NCI-H2171 (cell line): ENCODE measurements at regions not wholly inside any gene's neighbourhood (a gene's known extent, or its start where the extent isn't known, plus 50 kb on each side); places are given as distances from the start of the nearest gene placed in this dataset.

ENCODE experiments used
- DNase-seq: peaks from one replicate; lab custom pipeline; 2025; lab: John Stamatoyannopoulos, UW

DNA sequence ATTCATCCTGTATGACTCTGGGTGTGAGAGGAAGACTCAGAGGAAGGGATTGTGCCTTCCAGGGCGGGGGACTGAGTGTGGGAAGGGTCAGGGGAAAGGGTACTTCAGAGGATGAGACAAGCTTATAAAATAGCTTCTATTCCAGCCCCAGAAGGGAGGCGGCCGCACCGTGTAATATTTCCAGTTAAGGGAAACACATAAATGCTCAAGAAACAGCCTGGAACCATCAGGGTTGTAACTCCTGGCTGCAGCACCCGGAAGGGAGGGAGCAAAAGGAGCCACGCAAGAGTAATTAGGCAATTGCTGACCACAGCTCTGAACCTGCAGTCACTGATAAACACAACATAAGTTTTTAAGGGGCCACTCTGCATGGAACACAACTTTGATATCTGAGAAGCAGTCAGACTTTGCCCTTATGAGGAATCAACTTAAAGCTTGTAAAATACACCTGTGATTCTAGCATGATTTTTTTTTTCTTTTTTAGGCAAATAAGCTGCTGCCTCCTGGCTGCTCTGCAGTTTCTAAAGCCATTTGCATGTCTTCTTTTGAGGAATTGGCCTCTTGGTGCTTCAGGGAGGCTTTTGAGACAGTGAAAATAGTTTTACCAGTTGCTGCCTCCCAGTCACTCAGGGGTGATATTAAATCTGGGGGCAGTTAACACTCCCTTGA is 382.7 kb downstream of the ENC1 start:
- DNase-seq, result no peak

DNA sequence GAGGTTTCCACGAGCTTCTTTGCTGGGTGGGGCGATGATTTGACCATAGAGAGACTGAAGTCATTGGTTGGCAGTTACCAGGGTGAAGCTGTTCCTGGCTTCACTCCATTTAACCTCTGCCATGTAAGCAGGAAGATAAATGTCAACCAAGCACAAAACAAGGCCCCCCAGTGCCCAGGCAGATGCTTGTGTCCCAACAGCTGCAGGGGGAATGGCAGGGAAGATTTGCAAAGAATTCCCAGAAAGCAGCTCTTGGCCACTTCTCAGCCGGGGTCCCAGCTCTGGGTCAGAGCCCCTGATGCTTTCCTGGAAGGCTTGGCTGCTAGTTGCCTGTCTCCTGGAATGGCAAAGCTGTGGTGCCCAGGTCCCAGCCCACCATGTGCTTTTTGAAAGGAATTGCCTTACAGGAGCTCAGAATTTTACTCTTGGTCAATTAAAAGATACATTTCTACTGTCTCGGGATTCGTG is 383.4 kb downstream of the ENC1 start:
- DNase-seq, result no peak

DNA sequence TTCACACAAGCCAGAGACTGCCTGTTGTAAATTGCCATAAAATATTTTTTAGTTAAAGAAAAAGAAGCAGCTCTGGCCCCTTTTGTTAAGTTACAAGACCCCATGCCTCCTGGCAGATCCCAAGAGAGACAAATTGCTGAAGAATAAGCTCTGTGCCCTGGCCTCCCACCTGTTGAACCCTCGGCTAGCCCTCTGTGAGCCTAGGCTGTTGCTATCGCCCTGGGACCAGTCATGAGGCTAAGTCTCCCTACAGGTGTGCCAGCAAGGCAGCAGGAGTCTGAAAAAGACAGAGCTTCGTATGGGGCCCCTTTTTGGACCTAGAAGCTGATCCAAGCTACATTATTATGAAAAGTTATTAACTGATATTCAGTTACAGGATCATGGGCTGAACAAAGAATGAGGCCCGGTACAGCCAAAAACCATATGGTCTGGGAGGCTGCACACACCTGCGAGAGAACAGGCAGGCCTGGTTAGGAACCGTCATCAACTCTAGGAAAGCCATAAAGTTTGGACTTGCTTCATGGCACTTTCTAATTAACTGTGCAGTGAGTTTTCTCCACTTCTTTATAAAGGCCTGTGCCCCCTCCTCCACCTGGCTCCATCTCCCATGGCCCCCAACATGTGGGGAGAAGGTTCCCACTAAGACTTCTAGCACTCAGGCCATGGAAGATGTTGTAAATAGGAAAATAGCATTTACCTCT is 384.7 kb downstream of the ENC1 start:
- DNase-seq, result no peak

DNA sequence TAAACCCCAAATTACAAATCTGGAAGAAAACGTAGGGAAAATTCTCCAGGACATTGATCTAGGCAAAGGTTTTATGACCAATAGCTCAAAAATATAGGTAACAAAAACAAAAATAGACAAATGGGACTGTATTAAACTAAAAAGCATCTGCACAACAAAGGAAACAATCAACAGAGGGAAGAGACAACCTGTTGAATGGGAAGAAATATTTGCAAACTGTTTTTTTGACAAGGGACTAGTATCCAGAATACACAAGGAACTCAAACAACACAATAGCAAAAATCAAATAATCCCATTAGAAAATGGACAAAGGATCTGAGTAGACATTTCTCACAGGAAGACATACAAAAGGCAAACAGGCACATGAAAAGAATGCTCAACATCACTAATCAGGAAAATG is 386.3 kb downstream of the ENC1 start:
- DNase-seq, result no peak

DNA sequence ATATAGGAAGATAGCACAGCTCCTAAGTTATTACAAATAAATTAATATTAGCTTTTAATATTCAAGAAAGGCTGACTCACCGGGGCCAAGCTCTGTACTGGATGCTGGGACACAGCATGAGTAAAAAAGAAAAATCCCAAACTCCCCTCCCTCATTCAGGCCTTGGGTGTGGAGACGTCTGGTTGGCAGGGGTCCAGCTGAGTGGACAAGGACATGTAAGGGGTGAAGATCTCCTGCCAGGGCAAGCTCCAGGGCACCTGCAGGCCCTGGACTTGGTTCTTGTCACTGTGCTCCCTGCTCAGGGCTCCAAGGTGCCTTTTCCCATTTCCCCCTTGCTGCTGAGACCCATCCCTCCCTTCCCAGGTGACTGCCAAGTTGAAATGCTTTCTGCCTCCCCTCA is 388.5 kb downstream of the ENC1 start:
- DNase-seq, result no peak

DNA sequence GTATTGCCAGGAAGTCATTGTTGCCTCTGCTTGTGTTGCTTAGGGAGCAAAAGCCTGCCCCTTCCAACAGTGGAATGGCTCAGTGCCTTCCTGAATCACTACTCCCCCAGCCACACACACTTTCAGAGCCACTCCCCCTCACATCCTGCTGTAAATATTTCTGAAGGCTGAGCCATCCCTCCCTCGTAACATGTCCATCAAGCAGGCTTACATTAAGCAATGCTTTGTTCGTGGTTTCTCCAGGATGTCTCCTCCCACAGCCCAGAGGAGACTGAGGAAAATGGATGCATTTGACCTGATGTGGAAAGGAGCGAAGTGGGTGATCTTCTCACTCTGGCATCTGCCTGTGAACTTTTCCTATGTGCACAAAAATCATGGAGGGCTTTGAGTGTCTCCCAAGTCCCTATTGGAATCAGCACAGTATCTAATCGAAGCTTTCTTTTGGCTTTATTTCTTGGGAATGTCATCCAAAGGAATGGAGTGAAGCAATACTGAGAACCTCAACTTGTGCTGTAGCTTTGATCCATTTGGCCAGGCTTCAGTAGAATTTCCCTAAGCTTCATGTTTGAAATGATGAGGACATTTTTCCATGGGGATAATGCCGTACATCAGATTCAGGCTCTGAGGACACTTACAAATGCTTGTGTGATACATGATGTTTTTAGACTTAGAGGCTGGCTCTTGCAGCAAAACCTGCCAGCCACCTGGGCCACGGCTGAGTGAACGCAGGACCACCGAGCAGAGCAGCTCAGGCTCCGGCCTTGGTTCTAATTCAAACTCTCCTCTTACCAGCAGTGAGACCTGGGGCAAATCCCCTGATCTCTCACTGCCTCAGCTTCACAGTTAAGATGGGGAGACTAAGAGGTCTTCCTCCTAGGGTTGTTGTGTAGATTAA is 389.1 kb downstream of the ENC1 start:
- no peak for DNase-seq

DNA sequence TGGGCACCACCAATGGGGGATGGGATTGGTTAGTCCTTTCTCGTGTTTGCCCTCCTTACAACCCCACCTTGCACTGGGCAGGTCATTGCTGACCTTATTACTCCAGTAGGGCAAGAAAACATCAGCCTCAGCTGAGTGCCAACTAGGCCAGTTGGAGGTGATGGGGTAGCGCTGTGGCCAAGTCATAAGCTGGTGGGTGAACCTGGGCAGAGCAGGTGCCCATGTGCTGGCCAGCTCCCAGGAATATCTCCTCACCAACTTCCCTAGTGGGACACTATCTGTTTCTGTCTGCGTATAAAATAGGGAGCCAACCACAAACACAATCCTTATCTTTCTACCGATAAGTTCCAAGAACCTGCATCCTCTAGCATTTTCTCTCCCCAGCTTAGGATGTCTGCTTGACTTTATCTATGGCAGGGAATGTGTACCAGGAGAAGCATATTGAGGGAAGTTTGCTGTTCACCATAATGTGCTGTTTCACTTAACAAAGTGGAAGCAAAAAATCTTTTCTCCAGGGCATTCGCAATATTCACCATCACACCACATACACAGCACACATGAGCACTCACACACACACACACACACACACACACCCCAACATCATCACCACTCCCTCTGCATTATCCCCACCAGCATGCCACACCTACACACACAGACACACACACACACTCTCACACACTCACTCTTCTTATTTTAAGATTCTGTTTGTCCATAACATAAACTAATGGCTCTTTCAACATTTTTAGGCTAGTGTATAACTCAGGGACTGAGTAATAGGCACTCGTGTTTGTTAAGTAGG is 390.0 kb downstream of the ENC1 start:
- DNase-seq, result no peak

DNA sequence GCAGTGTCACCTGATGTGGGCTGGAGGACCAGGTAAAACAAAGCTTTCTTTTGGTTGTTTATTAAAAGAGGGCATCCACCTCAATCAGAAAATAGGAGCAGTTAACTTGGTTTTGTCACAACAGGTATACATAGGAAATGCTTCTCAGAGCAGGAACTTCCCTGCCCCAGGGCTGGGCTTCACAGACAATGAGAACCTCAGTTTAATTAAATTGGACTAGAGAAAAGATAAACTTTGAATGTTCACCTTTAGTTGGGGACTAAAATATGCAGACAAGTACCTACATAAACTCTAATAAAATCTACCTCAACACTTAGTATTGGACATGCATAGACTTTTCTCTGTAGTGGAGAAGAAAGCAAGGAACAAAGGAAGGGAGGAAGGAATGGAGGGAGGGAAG is 392.0 kb downstream of the ENC1 start:
- no peak for DNase-seq

DNA sequence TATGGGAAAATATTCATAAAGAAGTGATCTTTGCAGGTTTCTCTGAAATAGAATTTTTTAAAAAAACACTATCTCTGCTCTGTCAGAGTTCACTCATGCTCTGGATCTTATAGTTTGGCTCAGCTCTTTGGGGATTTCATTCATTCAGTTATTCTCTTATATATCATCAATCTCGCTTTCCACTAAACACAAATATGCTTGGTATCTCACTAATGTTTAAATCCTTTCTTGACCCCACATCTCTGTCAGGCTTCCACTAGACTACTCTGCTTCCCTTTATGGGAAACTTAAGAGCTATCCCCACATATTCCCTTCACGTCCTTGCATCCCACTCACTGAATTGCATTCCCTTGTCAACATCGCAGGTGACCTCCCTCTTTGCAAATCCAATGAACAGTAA is 396.1 kb downstream of the ENC1 start:
- no peak for DNase-seq

DNA sequence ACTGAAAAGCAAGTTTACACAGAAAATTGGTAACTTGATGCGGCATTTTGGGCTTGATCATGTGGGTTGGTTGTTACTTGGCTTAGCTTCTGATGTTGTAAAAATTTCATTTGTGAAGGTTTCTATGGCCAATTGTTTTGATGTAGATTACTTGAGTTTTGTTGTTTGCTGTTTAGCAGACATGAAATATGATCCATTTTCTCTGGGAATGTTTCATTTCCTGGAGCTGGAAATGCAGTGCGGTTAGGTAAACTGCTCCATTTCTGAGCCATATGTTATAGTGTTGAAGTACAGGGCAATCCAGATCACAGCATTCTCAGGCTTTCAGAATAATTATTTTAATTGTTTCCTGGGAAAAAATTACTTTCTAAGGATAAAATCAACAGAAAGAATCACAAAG is 396.9 kb downstream of the ENC1 start:
- DNase-seq, result peak; percentile 57

DNA sequence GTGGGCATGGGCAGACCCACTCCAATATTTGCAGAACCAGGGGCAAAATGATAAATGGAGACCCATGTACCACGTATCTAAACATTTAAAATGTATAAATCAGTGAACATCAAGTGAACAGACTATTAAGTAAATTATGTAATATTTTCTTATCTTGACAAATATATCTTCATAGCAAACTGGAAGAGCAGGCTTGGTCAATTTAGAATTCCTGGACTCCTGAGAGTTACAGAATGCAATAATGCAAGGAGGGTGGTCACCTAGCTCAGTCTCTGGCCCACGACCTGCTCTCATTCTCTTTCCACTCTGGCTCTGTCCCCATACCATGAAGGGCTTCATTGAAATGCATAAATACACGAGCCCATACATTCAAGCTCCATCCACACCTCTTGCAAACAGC is 398.0 kb downstream of the ENC1 start:
- no peak for DNase-seq

DNA sequence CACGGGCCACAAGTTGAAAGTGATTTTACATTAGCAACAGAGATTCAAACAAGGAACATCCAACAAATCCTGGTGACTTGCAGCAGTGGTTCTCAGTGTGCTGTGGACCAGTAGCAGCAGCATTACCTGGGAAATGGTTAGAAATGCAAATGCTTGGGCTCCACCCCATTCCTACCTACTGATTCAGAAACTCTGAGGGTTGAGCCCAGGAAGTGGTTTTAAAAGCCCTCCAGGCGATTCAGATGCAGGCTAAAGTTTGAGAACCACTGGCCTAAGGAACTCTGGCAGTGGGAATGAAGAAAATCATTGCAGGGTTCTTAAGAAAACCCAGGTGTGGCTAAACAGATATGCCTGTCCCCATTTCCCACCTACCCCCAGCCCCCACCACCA is 398.8 kb downstream of the ENC1 start:
- no peak for DNase-seq

DNA sequence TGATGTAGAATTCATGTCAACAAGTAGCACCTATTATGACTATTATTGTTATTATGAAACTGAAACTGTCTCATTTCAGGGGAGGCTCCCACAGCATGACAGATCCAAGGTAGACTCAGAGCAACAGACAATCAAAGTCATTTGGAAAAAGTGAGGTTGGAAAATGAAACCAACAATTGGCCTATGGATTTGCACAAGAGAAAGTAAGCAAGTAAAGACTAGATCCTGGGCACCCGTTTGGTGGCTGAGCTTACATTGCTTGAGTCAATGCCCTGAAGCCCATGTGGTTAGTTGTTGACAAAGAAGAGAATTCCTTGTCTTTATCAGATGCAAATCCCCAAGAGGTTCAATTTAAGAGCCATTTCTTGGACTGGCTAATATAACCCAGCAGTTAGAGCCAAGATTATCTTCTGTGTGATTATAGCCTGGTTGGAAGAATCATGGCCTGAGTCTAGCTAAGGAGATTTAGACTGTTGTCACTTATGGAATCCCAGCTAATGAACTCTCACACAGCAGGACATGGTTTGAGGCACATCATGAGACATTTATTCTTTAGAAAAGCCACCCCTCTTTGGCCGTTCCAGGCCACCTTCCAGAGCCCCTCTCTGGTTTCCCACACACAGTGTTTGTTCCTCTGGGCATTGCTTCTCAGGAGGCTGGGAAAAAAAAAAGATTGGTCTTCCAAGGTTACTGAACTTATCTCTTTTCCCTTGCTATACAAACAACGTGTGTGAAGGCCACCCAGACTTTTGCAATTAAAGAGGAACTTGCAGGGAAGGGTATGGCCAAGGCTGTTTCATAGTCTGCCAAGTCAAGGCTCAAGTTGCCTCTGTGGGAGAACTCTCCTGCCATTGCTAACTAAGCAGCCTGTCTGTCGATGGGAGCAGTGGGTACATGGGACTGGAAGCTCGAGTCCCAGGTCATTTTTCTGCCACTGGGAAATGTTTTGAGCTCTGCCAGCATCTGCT is 399.5 kb downstream of the ENC1 start:
- no peak for DNase-seq

DNA sequence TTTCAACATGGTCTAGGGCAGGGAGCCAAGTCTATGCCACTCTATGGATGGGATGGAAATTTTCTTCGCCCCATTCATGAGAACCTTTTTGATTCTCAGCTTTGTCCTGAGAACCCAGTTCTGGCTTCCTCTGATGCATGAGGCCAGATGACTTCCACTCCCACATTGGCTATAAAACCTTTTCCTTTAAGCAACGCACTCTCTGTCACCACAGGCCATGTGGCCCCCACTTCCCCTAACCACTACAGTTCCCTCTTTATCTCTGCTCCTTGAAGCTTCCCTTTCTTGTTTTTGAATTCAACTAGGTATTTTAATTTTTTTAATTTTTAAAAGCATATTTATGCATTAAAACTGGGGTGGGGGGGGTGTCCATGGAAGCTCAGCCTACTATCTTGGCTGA is 401.3 kb downstream of the ENC1 start:
- DNase-seq, result no peak

DNA sequence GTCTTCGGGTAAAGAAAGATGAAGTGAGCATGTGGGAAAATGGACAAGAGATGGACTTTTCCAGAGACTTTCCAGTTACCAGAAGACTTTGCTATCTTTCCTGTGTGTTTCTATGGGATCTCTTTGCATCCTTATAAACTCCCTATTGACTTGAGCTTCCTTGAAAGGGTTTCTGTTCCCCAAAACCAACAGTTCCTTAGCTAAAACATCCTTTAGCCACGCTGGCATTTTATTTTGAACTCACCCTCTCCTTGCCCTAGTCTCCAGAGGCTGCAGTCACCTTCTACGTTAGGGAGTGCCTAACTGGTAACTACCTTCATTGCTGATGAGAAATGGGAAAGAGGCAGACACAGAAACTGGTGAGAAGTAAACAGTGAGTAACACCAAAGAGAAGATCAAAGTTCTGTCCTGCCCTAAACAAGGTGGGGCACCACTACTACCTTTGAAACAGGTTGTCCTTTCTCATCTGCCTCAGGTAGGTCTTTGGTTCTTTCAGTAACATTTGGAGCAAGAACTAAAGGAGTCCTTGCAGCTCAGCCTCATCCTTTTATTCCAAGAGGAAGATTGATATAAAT is 402.9 kb downstream of the ENC1 start:
- no peak for DNase-seq

DNA sequence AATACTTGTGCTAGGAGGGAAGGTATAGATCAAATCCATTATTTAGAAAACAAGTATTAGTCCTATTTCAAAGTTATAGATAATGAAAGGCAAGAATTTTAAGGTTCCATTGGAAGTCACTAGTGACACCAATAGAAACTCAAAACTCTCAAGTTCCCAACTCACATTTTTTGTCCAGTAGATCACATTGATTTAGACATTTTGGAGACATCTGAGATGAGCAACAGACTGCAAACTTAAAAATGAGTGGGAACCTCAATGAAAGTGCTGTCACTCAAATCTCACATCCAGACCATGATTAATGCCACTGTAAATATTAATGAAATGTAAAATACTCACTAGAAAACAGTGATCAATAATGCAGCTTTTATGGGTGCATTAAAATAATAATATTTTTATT is 405.0 kb downstream of the ENC1 start:
- no peak for DNase-seq

DNA sequence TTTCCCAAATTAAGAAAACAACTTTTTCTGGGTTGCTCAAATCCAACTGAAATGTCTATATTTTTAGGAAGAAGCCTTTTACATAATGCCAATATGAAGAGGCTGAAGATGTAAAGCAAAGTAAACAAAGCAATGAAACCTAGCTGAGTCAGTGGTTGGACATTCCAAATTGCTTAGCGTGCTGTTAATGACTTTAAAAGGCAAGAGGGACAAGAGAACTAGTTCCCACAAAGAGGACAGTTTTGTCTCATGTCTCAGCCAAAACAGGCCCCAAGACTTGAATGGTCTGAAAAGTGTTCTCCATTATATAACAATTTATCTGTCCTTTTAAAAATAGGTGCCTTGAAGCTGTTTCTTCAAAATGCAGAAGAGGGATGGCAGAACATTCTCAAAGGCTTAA is 407.0 kb downstream of the ENC1 start:
- no peak for DNase-seq

DNA sequence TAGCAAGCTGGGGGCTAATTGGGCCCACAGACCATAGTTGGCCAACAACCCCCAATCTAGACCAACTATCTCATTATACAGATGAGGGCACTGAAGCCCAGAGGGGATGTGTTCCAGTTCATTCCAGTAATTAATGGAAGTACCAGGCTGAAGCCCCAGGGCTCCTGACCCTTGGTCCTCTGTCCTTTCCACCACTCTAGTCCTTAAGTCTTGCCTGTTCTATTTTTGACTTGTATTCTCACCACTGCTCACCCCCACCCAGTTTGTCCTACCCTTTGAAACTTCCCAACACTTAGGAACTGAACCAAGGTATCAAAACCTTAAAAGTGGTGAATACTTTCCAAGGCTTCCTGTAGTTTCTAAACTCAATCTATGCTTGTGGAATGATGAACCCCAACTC is 407.4 kb downstream of the ENC1 start:
- no peak for DNase-seq

DNA sequence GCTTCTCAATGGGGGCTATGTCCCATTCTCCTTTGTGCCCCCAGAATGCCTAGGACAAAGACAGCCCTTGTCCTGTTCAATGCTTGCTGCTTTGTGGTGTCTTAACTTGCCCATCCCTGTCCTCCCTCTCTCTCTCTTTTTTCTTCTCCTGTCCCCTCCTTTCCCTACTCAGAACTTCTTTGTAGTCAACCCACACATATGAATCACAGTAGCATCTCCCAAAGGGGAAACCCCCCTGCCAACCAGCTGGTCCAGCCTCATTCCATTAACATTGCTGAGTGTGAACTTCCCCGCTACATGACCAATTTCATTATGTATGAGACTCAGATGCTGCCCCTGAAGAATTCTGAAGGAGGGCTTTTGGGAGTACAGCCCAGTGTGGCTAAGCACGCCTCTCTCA is 408.3 kb downstream of the ENC1 start:
- no peak for DNase-seq

DNA sequence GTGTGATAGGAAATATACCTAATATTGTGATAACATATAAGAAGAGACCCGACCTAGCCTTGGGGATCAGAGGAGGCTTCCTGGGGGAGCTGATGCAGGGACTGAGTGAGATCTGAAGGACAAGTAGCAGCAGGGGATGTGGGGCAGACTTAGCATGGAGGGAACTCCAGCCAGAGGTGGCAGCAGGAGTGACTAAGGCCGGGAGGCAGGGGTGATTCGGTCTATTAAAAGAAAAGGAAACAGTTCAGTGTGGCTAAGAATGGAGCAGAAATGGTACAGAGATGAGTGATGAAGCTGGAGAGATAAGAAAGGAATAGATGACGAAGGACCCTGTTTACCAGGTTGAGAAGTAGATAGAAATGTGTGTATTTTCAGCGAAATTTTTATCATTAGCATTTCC is 408.8 kb downstream of the ENC1 start:
- no peak for DNase-seq
